GM19351 (cell line): ENCODE measurements at regions not wholly inside any gene's neighbourhood (a gene's known extent, or its start where the extent isn't known, plus 50 kb on each side); places are given as distances from the start of the nearest gene placed in this dataset.

Source experiments
- ATAC-seq: cut with Tn5 transposase; IDR thresholded peaks from one replicate; pipeline ENCODE4 v1.9.1; 2021; ENCODE audit warnings: mild to moderate bottlenecking, moderate library complexity; ENCODE audit not compliant: unreplicated experiment

DNA sequence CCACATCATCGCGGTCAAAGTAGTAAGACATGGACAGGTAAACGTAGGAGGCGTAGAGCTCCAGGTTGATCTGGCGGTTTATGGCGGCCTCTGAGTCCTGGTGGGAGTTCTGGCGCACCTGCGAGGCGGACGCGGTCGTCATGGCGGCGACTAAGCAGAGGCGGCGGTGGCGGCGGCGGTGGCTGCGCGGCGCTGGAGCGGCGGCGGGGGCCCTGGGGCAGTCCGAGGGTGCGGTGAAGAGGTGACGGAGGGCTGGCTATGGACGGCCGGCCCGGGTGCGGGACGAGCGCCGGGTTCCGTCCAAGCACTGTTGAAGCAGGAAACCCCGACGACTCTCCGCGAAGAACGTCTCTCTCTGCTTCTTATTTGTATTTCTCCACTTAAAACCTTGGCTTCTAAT lies 484.3 kb upstream of the SGCG start:
- no peak for ATAC-seq

DNA sequence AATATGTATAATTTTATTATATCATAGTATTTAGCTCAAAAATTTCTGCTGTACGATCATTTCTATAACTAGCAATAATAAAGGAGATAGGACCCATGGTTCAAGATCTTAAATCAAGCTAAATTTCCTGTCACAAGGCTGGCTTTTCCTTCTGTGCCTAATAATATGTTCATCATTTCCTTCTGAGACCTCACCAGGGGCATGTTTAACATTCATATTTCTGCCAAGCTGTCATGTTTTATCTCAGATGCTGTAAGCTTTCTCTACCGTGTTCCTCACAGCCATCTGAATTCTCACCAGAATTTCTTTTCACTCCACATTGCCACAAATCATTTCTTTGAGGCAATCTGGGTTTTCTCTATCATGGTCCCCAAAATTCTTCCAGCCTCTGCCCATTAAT lies 482.3 kb upstream of the SGCG start:
- ATAC-seq: no peak

DNA sequence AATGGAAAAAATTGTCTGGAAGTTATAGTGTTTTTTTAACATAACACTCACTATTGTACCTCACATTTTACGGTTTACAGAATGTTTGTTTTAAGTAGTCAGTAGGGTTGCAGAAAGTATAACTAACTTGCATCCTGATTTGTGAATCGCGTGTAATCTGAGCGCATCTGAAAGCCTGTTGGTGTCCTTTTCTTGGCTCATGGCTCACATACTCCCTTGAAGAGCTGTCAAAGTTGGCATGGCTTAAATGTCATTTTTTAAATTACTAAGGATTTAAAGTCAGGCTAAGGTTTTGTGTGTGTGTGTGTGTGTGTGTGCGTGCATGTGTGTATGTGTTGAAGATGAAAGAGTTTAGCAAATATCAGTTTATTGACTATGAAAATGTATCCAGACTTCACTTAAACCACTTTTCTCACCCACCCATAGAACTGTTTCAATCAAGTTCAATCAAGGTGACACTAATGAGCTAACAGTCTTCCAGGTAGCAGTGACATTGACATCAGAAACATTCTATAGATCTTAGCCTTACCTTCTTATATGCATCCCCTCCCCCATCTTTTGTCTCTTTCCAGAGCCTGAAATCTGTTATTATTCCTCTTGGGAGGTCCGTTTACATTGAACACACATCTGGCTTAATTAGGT lies 480.4 kb upstream of the SGCG start:
- ATAC-seq: no peak

DNA sequence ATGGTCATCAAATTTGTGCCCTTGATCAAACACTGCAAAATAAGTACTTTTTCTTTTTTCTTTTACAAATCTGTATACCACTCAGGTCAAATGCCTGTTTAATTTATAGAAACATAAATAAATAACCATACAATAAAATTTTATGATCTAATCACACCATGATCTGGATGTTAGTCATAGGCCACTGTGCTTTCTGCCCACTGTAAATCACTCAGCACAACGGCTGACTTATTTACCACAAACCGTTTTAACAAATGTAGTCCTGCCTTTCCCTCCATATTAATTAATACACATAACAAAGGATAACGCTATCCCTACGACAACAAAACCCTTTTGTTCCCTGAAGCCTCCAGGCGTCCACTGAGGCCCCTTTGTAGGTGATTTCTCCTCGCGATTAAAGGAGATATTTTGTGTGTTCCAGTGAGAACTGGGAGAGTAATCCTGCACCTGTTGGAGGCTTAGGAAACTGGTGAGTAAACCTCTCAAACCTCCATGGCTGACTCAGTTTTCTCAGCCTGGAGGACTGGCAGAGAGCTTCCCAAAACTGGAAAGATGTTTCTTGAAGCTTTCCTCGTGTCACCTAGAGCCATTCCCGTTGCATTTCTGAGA lies 477.1 kb upstream of the SGCG start:
- ATAC-seq: no peak

DNA sequence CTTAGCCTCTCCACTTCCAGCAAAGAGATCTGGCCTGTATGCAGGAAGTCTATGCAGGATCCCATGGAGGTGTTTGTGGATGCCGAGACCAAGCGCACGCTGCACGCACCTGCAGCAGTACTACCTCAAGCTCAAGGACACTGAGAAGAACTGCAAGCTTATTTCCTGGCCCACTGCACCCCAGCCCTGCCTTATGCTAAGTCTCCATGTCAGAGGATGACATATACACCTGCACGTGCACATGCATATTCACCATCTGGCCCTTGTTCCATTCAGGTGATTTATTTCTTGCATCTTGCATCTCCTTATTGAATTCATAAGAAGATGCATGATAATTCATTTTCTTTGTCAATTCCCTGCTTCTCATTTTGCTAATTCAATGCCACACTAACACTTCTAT lies 472.8 kb upstream of the SGCG start:
- ATAC-seq: no peak

- ATAC-seq: no peak
Measured at GRCh38 chr13:22717036-22717435, 463.7 kb upstream of the SGCG start.

- ATAC-seq: no peak
Measured at GRCh38 chr13:22726726-22727125, 454.1 kb upstream of the SGCG start.

- no peak for ATAC-seq
Measured at GRCh38 chr13:22735011-22735995, 445.5 kb upstream of the SGCG start.

DNA sequence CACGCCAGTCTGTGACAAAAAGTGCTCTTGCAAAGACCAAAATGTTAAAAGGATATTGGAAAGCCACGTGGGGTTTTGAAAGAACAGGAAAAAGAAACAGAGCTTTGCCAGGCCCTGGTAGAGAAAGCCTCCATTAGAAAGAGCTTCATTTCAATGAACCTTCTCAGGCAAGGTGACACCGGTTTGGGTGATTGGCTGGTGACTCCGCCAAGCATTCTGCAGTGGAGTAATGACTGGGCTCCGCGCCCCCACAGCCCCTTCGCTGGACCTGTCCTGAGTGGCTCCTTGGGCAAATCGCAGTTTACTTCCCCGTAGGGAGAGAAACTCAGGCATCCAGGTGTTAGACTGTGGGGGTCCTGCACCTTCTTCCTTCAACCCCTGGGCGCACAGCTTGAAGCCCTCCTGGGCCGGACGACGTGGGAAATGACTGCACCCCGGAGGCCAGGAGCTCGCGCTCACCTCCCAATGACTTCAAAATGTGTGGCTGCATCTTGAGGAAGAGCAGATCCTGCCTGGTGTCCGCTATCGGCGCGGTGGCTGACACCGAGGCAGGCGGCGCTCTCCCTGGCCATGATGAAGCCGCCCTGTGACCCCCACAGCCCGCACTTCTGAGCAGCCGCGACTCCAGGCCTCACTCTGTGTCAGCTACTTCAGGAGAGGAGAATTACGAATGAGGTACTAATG lies 444.6 kb upstream of the SGCG start:
- no peak for ATAC-seq

GRCh38 chr13:22736768-22737092 lies 444.0 kb upstream of the SGCG start:
- ATAC-seq: no peak

- ATAC-seq: no peak
Measured at GRCh38 chr13:22738357-22738756, 442.4 kb upstream of the SGCG start.

- ATAC-seq: no peak
Measured at GRCh38 chr13:22740264-22740663, 440.5 kb upstream of the SGCG start.

- no peak for ATAC-seq
Measured at GRCh38 chr13:22744688-22745452, 435.9 kb upstream of the SGCG start.

- no peak for ATAC-seq
Measured at GRCh38 chr13:22748866-22749577, 431.8 kb upstream of the SGCG start.

DNA sequence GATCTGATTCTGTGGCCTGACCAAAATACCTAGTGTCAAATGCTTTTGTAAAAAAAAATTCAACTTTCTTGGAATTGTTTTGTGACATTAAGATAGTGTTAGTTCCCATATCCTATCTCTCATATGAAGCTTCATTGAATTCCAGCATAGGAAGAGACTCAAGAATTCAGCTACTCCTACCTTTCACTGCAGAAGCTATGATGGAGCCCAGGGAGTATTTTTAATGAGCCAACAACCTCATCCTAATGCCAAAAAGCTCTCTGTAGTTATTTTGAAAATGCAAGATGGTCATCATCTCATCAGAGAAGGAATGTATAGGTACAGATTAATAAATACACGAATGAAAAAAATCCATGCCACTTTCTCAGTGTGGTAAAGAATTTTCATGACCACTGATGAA lies 431.2 kb upstream of the SGCG start:
- ATAC-seq: no peak

GRCh38 chr13:22757530-22758120 lies 423.2 kb upstream of the SGCG start:
- no peak for ATAC-seq

- no peak for ATAC-seq
Measured at GRCh38 chr13:22758245-22758644, 422.5 kb upstream of the SGCG start.

GRCh38 chr13:22761709-22762108 lies 419.1 kb upstream of the SGCG start:
- ATAC-seq: no peak

GRCh38 chr13:22765547-22765946 lies 415.2 kb upstream of the SGCG start:
- ATAC-seq: no peak

GRCh38 chr13:22770891-22771290 lies 409.9 kb upstream of the SGCG start:
- ATAC-seq: no peak
